ENCODE measurements at regions not wholly inside any gene's neighbourhood (a gene's known extent, or its start where the extent isn't known, plus 50 kb on each side); places are given as distances from the start of the nearest gene placed in this dataset.

- no peak for TF ChIP-seq POLR2A (IDR thresholded peaks at IDR 0.05)
- TF ChIP-seq, protein P1, sequence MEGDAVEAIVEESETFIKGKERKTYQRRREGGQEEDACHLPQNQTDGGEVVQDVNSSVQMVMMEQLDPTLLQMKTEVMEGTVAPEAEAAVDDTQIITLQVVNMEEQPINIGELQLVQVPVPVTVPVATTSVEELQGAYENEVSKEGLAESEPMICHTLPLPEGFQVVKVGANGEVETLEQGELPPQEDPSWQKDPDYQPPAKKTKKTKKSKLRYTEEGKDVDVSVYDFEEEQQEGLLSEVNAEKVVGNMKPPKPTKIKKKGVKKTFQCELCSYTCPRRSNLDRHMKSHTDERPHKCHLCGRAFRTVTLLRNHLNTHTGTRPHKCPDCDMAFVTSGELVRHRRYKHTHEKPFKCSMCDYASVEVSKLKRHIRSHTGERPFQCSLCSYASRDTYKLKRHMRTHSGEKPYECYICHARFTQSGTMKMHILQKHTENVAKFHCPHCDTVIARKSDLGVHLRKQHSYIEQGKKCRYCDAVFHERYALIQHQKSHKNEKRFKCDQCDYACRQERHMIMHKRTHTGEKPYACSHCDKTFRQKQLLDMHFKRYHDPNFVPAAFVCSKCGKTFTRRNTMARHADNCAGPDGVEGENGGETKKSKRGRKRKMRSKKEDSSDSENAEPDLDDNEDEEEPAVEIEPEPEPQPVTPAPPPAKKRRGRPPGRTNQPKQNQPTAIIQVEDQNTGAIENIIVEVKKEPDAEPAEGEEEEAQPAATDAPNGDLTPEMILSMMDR (IDR thresholded peaks at IDR 0.05) = peak; percentile 18 to 65 (median 52)
Measured at GRCh38 chr5:114789773-114790402, 379.8 kb downstream of the TRIM36 start.

Measured in body of pancreas (tissue), 4 donors.